Calu3 (cell line): ENCODE measurements at regions not wholly inside any gene's neighbourhood (a gene's known extent, or its start where the extent isn't known, plus 50 kb on each side); places are given as distances from the start of the nearest gene placed in this dataset.

Experiments used
- BruUV-seq: library from RNA; stranded (reverse); fragments of 400-500 nt; replicated peaks from 2 replicates; lab custom pipeline; 2021; lab: Mats Ljungman, UMichigan
- CTCF ChIA-PET: fragments of 300-600 bp; sonication (Branson Sonifier 250); formaldehyde crosslinking; loops from one replicate; lab custom pipeline; 2022; ENCODE audit warnings: antibody characterized with exemption; lab: Charles Lee
- DNase-seq: peaks from one replicate; pipeline ENCODE4 v3.0.0; 2022
- H3K27ac Mint-ChIP-seq: one replicate; pipeline ENCODE4 v1.8.0; 2022; ENCODE audit warnings: mixed read lengths; ENCODE audit not compliant: unreplicated experiment
- H3K27me3 Mint-ChIP-seq: one replicate; pipeline ENCODE4 v1.8.0; 2022; ENCODE audit warnings: mixed read lengths; ENCODE audit not compliant: unreplicated experiment
- H3K36me3 Mint-ChIP-seq: one replicate; pipeline ENCODE4 v1.8.0; 2022; ENCODE audit warnings: mild to moderate bottlenecking, moderate library complexity, mixed read lengths; ENCODE audit not compliant: insufficient read depth, unreplicated experiment
- H3K4me1 Mint-ChIP-seq: one replicate; pipeline ENCODE4 v1.8.0; 2022; ENCODE audit warnings: mild to moderate bottlenecking, low read depth, mixed read lengths; ENCODE audit not compliant: unreplicated experiment
- H3K4me3 Mint-ChIP-seq: one replicate; pipeline ENCODE4 v1.8.0; 2022; ENCODE audit warnings: mild to moderate bottlenecking, low read depth, moderate library complexity, mixed read lengths; ENCODE audit not compliant: unreplicated experiment
- H3K9me3 Mint-ChIP-seq: one replicate; pipeline ENCODE4 v1.8.0; 2022; ENCODE audit warnings: low read depth, mixed read lengths; ENCODE audit not compliant: unreplicated experiment
- CTCF ChIP-seq: fragments of 200-600 bp; IDR thresholded peaks from one replicate; pipeline ENCODE4 v1.8.0; 2022; ENCODE audit warnings: antibody characterized with exemption; ENCODE audit not compliant: unreplicated experiment
- intact Hi-C: fragments of 100-400 bp; cut with micrococcal nuclease; formaldehyde crosslinking; loops from one replicate; pipeline ENCODE4 v1.10.0; 2022; ENCODE audit not compliant: unreplicated experiment

DNA sequence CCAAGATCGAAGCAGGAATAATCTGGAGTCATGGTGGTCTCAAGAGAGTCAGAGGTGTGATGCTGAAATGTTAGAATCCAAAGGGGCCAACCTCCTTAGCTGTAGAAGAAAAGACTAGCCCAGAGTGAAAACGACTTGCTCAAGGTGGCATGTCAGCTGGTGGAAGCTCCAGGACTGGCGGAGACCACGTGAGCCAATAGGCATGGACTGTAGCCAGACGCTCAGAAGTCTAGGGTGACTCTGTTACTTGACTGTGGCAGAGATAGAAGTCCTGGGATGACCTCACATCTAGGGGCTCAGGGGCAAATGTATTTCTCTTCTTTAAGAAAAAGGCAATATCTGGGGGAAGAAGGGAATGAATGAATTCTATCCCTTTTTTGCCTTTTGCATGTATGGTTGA, 267.4 kb downstream of the ATG4C start:
- no peak for TF ChIP-seq CTCF
- intact Hi-C loops: no loop called here
- no peak for DNase-seq
- CTCF ChIA-PET: no interaction called here
- Mint-ChIP-seq H3K27ac (no peak overlapping the region), H3K27me3 (peaks cover 44% of the 10 kb centered on the region), H3K4me3 (no peak overlapping the region), H3K9me3 (no peaks in the 10 kb centered on the region), H3K36me3 (no peaks in the 10 kb centered on the region), H3K4me1 (no peaks in the 10 kb centered on the region)
- BruUV-seq: no TSS peak

DNA sequence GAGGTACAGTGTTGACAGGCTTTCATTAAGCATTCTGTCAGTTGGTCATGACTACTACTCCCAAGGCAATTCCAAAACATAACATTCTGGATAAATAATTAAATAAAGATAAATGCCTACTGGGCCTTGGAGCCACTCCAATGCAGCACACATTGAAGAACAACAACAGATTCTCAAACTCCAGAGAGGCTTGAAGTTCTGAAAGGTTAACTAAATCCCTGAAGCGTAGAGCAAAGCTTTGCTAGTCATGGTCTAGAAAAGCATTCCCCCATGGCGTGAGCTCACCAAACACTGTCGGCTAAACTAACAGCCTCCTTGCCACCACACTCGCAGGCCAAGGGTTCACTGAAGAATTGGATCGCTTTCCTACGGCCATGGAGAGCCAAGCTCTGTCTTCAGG, 268.0 kb downstream of the ATG4C start:
- CTCF ChIA-PET: no interaction called here
- Mint-ChIP-seq H3K27me3 (peaks cover 44% of the 10 kb centered on the region), H3K4me1 (no peaks in the 10 kb centered on the region), H3K9me3 (no peaks in the 10 kb centered on the region), H3K4me3 (no peak overlapping the region), H3K27ac (no peak overlapping the region), H3K36me3 (no peaks in the 10 kb centered on the region)
- no TSS peak for BruUV-seq
- intact Hi-C loops: no loop called here
- DNase-seq: no peak
- no peak for TF ChIP-seq CTCF

DNA sequence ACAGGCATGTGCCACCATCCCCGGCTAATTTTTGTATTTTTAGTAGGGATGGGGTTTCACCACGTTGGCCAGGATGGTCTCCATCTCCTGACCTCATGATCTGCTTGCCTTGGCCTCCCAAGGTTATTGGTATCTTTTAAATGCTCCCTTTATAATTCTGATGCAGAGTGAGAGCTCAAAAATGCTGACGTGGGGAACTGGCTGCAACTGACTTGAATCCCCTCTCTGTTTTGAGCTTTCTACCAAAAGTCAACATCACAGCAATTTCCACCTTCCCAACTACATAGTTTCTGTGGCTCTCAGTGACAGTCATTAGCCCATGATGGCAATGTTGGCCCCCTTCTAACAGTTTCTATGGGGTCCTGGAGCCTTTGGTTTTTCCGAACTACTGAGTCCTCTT, 268.2 kb upstream of the FOXD3 start:
- no TSS peak for BruUV-seq
- Mint-ChIP-seq H3K4me3 (no peak overlapping the region), H3K9me3 (no peaks in the 10 kb centered on the region), H3K27me3 (peaks cover 22% of the 10 kb centered on the region), H3K36me3 (no peaks in the 10 kb centered on the region), H3K4me1 (no peaks in the 10 kb centered on the region), H3K27ac (no peak overlapping the region)
- CTCF ChIA-PET: interaction anchor here (0.7 to 1.3 kb wide), 3 partner anchors 18 to 407 kb away, joined by 3 to 4 read pairs (median 3); no protein-coding TSS in a partner anchor
- DNase-seq: no peak
- intact Hi-C loops: no loop called here
- TF ChIP-seq CTCF: no peak

DNA sequence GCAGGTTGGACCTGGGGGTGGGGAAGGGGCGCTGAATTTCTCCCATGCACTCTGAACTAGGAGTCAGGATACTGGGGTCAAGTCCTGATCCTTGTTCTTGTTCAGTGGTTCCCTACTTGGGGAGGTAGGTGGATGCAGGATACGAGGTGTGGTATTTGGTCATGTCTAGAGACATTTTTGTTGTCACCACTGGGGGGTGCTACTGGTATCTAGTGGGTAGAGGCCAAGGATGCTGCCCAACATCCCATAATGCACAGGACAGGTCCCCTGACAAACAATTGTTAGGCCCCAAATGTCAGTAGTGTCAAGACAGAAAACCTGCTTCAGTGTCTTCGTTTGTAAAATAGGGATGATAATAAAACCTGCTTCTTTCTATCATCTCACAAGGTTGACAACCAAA, 259.0 kb upstream of the FOXD3 start:
- Mint-ChIP-seq H3K27ac (no peak overlapping the region), H3K4me1 (no peaks in the 10 kb centered on the region), H3K9me3 (no peaks in the 10 kb centered on the region), H3K36me3 (peaks cover 5% of the 10 kb centered on the region), H3K27me3 (peaks cover 13% of the 10 kb centered on the region), H3K4me3 (no peak overlapping the region)
- DNase-seq: peak; percentile 14
- intact Hi-C loops: no loop called here
- CTCF ChIA-PET: no interaction called here
- peak; percentile 26 for TF ChIP-seq CTCF
- no TSS peak for BruUV-seq
